Loucy (cell line): ENCODE measurements at regions not wholly inside any gene's neighbourhood (a gene's known extent, or its start where the extent isn't known, plus 50 kb on each side); places are given as distances from the start of the nearest gene placed in this dataset.
"Not testable (repeated sequence)": the region's sequence is repeated elsewhere in the genome, so short reads cannot be mapped to it uniquely, and the experiment has no call there.

Experiments
- H2AFZ ChIP-seq: fragments of 200-600 bp; sonication (generic); 2 replicates; pipeline ENCODE4 v1.6.0; 2016; ENCODE audit warnings: antibody characterized with exemption, mild to moderate bottlenecking, low read length, moderate library complexity
- H3F3A ChIP-seq: fragments of 200-600 bp; 2 replicates; pipeline ENCODE4 v1.6.0; 2016; ENCODE audit warnings: antibody characterized with exemption, low read depth, mild to moderate bottlenecking
- H3K27me3 ChIP-seq: fragments of 200-600 bp; sonication (generic); 2 replicates; pipeline ENCODE4 v1.6.1; 2014; ENCODE audit warnings: low read length, mild to moderate bottlenecking; ENCODE audit not compliant: insufficient read depth, poor library complexity, severe bottlenecking
- H3K36me3 ChIP-seq: fragments of 200-600 bp; sonication (generic); 2 replicates; pipeline ENCODE4 v1.6.1; 2016; ENCODE audit warnings: low read length; ENCODE audit not compliant: insufficient read depth
- H3K4me1 ChIP-seq: fragments of 200-600 bp; sonication (generic); 2 replicates; pipeline ENCODE4 v1.5.1; 2014; ENCODE audit warnings: low read length, mild to moderate bottlenecking; ENCODE audit not compliant: insufficient read depth, poor library complexity, severe bottlenecking
- H3K4me2 ChIP-seq: fragments of 200-600 bp; sonication (generic); 2 replicates; pipeline ENCODE4 v1.6.0; 2014; ENCODE audit warnings: antibody characterized with exemption, low read length, low read depth, mild to moderate bottlenecking; ENCODE audit not compliant: poor library complexity, severe bottlenecking
- H3K4me3 ChIP-seq: fragments of 200-600 bp; sonication (generic); 2 replicates; pipeline ENCODE4 v1.5.1; 2014; ENCODE audit warnings: low read length, mild to moderate bottlenecking, mixed read lengths; ENCODE audit not compliant: poor library complexity, severe bottlenecking
- H3K79me2 ChIP-seq: fragments of 200-600 bp; sonication (generic); 2 replicates; pipeline ENCODE4 v1.6.1; 2014; ENCODE audit warnings: low read length; ENCODE audit not compliant: insufficient read depth
- H3K9ac ChIP-seq: fragments of 200-600 bp; sonication (generic); 2 replicates; pipeline ENCODE4 v1.6.0; 2014; ENCODE audit warnings: mild to moderate bottlenecking, low read depth, low read length, moderate library complexity; ENCODE audit not compliant: poor library complexity, severe bottlenecking
- H3K9me2 ChIP-seq: fragments of 200-600 bp; sonication (generic); replicated peaks from 2 replicates; pipeline ENCODE4 v1.6.1; 2016; ENCODE audit warnings: low read depth, low read length, mixed read lengths
- H3K9me3 ChIP-seq: fragments of 200-600 bp; sonication (generic); 2 replicates; pipeline ENCODE4 v1.6.1; 2014; ENCODE audit warnings: mild to moderate bottlenecking, antibody characterized with exemption, low read length, low read depth; ENCODE audit not compliant: insufficient read depth
- H4K20me1 ChIP-seq: fragments of 200-600 bp; sonication (generic); 2 replicates; pipeline ENCODE4 v1.6.0; 2014; ENCODE audit warnings: antibody characterized with exemption, low read length, mild to moderate bottlenecking; ENCODE audit not compliant: insufficient read depth, poor library complexity, severe bottlenecking
- EZH2phosphoT487 ChIP-seq: fragments of 200-600 bp; IDR thresholded peaks from 2 replicates; pipeline ENCODE4 v1.6.1; 2018; ENCODE audit warnings: antibody characterized with exemption, mild to moderate bottlenecking, moderate library complexity, borderline replicate concordance
- TF ChIP-seq, protein P1 (sequence below): fragments of 200-600 bp; sonication (generic); conservative IDR thresholded peaks from 2 replicates; pipeline ENCODE4 v1.5.1; 2014; ENCODE audit warnings: mild to moderate bottlenecking, antibody characterized with exemption, low read length

DNA sequence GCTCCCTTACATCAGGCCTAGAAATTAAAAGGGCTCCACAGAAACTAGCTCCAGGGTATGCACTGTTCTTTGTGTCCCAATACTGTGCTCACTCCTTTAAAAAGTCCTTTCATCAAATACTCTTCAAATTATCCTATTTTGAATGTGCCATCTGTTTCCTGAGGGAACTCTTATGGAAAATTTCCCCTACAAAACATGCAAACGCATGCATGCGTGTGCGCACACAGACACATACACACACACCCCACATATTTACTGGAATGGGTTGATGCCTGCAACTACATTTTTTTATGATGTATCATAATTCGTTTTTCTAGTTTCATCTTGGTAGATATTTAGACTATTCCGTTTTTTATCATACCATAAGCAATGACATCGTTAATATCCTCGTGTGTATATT lies 351.2 kb upstream of the KIF2B start:
- no peaks in the 10 kb centered on the region for H3F3A ChIP-seq
- no peaks in the 10 kb centered on the region for H3K9me2 ChIP-seq
- H3K4me3 ChIP-seq, result no peak overlapping the region
- H3K9ac ChIP-seq, result no peak overlapping the region
- H3K9me3 ChIP-seq, result no peaks in the 10 kb centered on the region
- H2AFZ ChIP-seq, result no peak overlapping the region
- H3K4me1 ChIP-seq, result no peaks in the 10 kb centered on the region
- no peak overlapping the region for H3K4me2 ChIP-seq
- H3K27me3 ChIP-seq, result no peaks in the 10 kb centered on the region
- H3K36me3 ChIP-seq, result no peaks in the 10 kb centered on the region
- H3K79me2 ChIP-seq, result no peaks in the 10 kb centered on the region
- no peaks in the 10 kb centered on the region for H4K20me1 ChIP-seq
- no peak for TF ChIP-seq EZH2phosphoT487
- TF ChIP-seq, protein P1, sequence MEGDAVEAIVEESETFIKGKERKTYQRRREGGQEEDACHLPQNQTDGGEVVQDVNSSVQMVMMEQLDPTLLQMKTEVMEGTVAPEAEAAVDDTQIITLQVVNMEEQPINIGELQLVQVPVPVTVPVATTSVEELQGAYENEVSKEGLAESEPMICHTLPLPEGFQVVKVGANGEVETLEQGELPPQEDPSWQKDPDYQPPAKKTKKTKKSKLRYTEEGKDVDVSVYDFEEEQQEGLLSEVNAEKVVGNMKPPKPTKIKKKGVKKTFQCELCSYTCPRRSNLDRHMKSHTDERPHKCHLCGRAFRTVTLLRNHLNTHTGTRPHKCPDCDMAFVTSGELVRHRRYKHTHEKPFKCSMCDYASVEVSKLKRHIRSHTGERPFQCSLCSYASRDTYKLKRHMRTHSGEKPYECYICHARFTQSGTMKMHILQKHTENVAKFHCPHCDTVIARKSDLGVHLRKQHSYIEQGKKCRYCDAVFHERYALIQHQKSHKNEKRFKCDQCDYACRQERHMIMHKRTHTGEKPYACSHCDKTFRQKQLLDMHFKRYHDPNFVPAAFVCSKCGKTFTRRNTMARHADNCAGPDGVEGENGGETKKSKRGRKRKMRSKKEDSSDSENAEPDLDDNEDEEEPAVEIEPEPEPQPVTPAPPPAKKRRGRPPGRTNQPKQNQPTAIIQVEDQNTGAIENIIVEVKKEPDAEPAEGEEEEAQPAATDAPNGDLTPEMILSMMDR, result no peak

DNA sequence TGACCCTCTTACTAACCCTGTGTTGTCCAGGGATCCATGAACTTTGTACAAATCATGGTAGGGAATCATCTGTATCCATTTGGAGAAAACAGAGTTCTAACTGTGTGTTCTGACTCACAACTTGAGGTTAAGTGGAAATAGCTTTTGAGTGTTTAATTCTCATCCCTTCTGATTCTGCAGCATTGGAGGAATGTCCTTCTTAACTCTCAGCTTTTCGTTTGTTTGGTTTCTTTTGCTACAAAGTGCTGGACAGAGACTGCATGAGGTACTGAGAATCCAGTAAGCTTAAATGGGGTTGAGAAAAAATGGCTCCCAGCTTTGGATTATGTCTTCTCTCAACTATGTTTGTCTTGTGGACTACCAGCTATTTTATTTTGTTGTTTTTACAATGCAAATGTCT lies 352.1 kb upstream of the KIF2B start:
- Histone ChIP-seq H3K79me2 (no peaks in the 10 kb centered on the region), H3K4me2 (no peak overlapping the region), H3K9ac (no peak overlapping the region), H3K4me3 (no peak overlapping the region), H4K20me1 (no peaks in the 10 kb centered on the region), H3K9me3 (no peaks in the 10 kb centered on the region), H3F3A (no peaks in the 10 kb centered on the region), H2AFZ (no peak overlapping the region), H3K36me3 (no peaks in the 10 kb centered on the region), H3K27me3 (no peaks in the 10 kb centered on the region), H3K4me1 (no peaks in the 10 kb centered on the region), H3K9me2 (no peaks in the 10 kb centered on the region)
- TF ChIP-seq, protein P1, result no peak
- no peak for TF ChIP-seq EZH2phosphoT487

DNA sequence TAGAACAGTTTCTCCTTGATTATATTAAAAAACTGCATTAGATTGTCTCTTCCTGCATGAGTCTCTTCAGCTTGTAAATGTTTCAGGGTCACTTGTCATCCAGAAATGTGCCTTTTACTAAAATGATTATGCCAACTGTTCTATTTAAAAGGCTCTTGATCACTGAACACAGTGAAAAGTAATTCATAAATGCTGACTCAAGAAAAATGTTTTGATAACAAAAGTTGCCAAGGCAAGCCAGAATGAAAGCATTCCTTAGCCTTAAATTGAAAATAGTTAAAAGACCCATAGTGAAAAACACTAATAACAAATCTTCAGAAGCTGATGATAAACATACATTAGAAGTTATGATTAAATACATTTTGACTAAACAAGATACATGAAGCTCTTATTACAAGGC lies 356.0 kb upstream of the KIF2B start:
- H4K20me1 ChIP-seq, result no peaks in the 10 kb centered on the region
- H3K9ac ChIP-seq, result no peak overlapping the region
- H3K79me2 ChIP-seq, result no peaks in the 10 kb centered on the region
- no peaks in the 10 kb centered on the region for H3F3A ChIP-seq
- no peaks in the 10 kb centered on the region for H3K9me2 ChIP-seq
- H3K27me3 ChIP-seq, result no peaks in the 10 kb centered on the region
- H3K9me3 ChIP-seq, result no peaks in the 10 kb centered on the region
- H2AFZ ChIP-seq, result no peak overlapping the region
- H3K36me3 ChIP-seq, result no peaks in the 10 kb centered on the region
- H3K4me1 ChIP-seq, result no peaks in the 10 kb centered on the region
- TF ChIP-seq, protein P1, result no peak
- TF ChIP-seq EZH2phosphoT487, result no peak
- H3K4me2 ChIP-seq, result no peak overlapping the region
- H3K4me3 ChIP-seq, result no peak overlapping the region

DNA sequence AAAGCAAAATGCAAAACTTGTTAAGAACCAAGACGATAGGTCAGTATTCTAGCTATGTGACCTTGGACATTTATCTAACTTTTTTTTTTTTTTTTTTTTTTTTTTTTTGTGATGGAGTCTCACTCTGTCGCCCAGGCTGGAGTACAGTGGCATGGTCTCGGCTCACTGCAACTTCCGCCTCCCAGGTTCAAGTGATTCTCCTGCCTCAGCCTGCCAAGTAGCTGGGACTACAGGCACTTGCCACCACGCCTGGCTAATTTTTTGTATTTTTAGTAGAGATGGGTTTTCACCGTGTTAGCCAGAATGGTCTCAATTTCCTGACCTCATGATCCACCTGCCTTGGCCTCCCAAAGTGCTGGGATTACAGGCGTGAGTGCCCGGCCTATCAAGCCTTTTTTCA lies 358.3 kb upstream of the KIF2B start:
- not testable (repeated sequence) for H3K79me2 ChIP-seq, H3K36me3 ChIP-seq, H3K4me3 ChIP-seq, H2AFZ ChIP-seq, H3K27me3 ChIP-seq, H3K9ac ChIP-seq, H3F3A ChIP-seq, H3K4me2 ChIP-seq, H3K9me3 ChIP-seq, H3K4me1 ChIP-seq, H3K9me2 ChIP-seq, H4K20me1 ChIP-seq
